ENCODE measurements at regions not wholly inside any gene's neighbourhood (a gene's known extent, or its start where the extent isn't known, plus 50 kb on each side); places are given as distances from the start of the nearest gene placed in this dataset.

GRCh38 chr15:35647303-35647702 is 101.3 kb upstream of the DPH6 start:
- Histone ChIP-seq H3K36me3 (ENCODE audit: control insufficient read depth in 2 of 2, insufficient read depth in 1 of 2, low read length in 2 of 2) (no peaks in the 10 kb centered on the region), H3K4me1 (ENCODE audit: control insufficient read depth, insufficient read depth, low read length) (no peaks in the 10 kb centered on the region), H3K4me3 (ENCODE audit: low read depth, low read length) (no peak overlapping the region), H3K27ac (ENCODE audit: extremely low read depth, low read depth, low read length) (no peak overlapping the region), H3K9me3 (ENCODE audit: control insufficient read depth, insufficient read depth, low read depth, low read length) (no peaks in the 10 kb centered on the region)
- no peak for TF ChIP-seq ZNF426 (tag by site-specific recombination; IDR thresholded peaks at IDR 0.05)
- TF ChIP-seq ZNF596 (tag by site-specific recombination; IDR thresholded peaks at IDR 0.05), result no peak
- TF ChIP-seq ZNF639 (tag by site-specific recombination; IDR thresholded peaks at IDR 0.05), result no peak
- no peak for TF ChIP-seq ZNF433 (tag by site-specific recombination; IDR thresholded peaks at IDR 0.05; ENCODE audit: low read depth)
- no peak for TF ChIP-seq HIC1 (tag by site-specific recombination; IDR thresholded peaks at IDR 0.05)
- no peak for TF ChIP-seq ZNF423 (tag by site-specific recombination; IDR thresholded peaks at IDR 0.05)
- TF ChIP-seq ZNF140 (tag by site-specific recombination; IDR thresholded peaks at IDR 0.05), result no peak
- no peak for TF ChIP-seq TSHZ1 (tag by site-specific recombination; IDR thresholded peaks at IDR 0.05; ENCODE audit: borderline replicate concordance)
- no peak for TF ChIP-seq ZNF747 (tag by site-specific recombination; IDR thresholded peaks at IDR 0.05)
- TF ChIP-seq YY2 (tag by site-specific recombination; IDR thresholded peaks at IDR 0.05), result no peak
- TF ChIP-seq ZNF18 (tag by site-specific recombination; IDR thresholded peaks at IDR 0.05), result no peak
- no peak for TF ChIP-seq ZNF221 (tag by site-specific recombination; IDR thresholded peaks at IDR 0.05; ENCODE audit: borderline replicate concordance)
- TF ChIP-seq ZBTB21 (tag by site-specific recombination; IDR thresholded peaks at IDR 0.05), result no peak
- TF ChIP-seq OVOL3 (tag by site-specific recombination; IDR thresholded peaks at IDR 0.05), result no peak
- TF ChIP-seq REPIN1 (tag by site-specific recombination; IDR thresholded peaks at IDR 0.05; ENCODE audit: low read depth), result no peak
- TF ChIP-seq ZNF311 (tag by site-specific recombination; IDR thresholded peaks at IDR 0.05; ENCODE audit: borderline replicate concordance), result no peak
- no peak for TF ChIP-seq OSR2 (tag by site-specific recombination; IDR thresholded peaks at IDR 0.05)
- no peak for TF ChIP-seq ZBTB44 (tag by site-specific recombination; IDR thresholded peaks at IDR 0.05)
- TF ChIP-seq ZBTB6 (tag by site-specific recombination; IDR thresholded peaks at IDR 0.05), result no peak
- TF ChIP-seq ZNF148 (tag by site-specific recombination; IDR thresholded peaks at IDR 0.05; ENCODE audit: borderline replicate concordance), result no peak
- CTCF ChIA-PET, result no interaction called here
- POLR2A ChIA-PET, result no interaction called here

Measured in HEK293 (cell line).